ENCODE measurements at regions not wholly inside any gene's neighbourhood (a gene's known extent, or its start where the extent isn't known, plus 50 kb on each side); places are given as distances from the start of the nearest gene placed in this dataset.

DNA sequence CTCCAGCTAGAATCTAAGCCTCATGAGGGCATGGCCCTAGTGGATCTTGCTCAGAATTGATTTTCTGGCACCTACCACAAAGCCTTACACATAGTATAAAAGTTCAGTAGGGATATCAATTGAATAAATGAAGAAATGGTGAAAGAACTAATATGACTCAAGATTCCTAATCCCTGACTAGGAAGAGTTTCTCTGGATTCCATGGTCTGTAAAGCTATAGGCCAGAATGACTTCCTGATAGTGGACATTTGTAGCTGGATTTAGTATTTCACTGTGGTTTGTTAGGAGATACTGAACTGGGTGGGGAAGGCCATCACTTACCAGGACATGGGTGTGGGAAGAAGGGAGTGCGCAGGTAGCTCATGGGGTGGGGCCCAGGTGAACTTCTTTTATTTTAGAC lies 168.9 kb downstream of the RAP2B start (continued):
- no peak for TF ChIP-seq TCF12 (IDR thresholded peaks at IDR 0.05; ENCODE audit: low read depth, low read length)
- no peak for TF ChIP-seq MYB (IDR thresholded peaks at IDR 0.05; ENCODE audit: borderline replicate concordance, low read depth, low read length)
- no peak for TF ChIP-seq EED (IDR thresholded peaks at IDR 0.05; ENCODE audit: low read depth)
- TF ChIP-seq ZNF24 (IDR thresholded peaks at IDR 0.05): no peak
- TF ChIP-seq, protein P1, sequence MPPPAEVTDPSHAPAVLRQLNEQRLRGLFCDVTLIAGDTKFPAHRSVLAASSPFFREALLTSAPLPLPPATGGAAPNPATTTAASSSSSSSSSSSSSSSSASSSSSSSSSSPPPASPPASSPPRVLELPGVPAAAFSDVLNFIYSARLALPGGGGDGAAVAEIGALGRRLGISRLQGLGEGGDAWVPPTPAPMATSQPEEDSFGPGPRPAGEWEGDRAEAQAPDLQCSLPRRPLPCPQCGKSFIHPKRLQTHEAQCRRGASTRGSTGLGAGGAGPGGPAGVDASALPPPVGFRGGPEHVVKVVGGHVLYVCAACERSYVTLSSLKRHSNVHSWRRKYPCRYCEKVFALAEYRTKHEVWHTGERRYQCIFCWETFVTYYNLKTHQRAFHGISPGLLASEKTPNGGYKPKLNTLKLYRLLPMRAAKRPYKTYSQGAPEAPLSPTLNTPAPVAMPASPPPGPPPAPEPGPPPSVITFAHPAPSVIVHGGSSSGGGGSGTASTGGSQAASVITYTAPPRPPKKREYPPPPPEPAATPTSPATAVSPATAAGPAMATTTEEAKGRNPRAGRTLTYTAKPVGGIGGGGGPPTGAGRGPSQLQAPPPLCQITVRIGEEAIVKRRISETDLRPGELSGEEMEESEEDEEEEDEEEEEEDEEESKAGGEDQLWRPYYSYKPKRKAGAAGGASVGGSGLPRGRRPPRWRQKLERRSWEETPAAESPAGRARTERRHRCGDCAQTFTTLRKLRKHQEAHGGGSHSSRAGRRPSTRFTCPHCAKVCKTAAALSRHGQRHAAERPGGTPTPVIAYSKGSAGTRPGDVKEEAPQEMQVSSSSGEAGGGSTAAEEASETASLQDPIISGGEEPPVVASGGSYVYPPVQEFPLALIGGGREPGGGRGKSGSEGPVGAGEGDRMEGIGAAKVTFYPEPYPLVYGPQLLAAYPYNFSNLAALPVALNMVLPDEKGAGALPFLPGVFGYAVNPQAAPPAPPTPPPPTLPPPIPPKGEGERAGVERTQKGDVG (CRISPR knock-in tag; IDR thresholded peaks at IDR 0.05): no peak
- no peak for TF ChIP-seq ZBED1 (IDR thresholded peaks at IDR 0.05; ENCODE audit: borderline replicate concordance)
- TF ChIP-seq, protein P2, sequence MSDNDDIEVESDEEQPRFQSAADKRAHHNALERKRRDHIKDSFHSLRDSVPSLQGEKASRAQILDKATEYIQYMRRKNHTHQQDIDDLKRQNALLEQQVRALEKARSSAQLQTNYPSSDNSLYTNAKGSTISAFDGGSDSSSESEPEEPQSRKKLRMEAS (IDR thresholded peaks at IDR 0.05; ENCODE audit: low read depth, low read length): no peak
- no peak for TF ChIP-seq TCF7 (IDR thresholded peaks at IDR 0.05; ENCODE audit: borderline replicate concordance)
- no peak for TF ChIP-seq KAT2A (conservative IDR thresholded peaks at IDR 0.05; ENCODE audit: control insufficient read depth, low read depth, low read length)

DNA sequence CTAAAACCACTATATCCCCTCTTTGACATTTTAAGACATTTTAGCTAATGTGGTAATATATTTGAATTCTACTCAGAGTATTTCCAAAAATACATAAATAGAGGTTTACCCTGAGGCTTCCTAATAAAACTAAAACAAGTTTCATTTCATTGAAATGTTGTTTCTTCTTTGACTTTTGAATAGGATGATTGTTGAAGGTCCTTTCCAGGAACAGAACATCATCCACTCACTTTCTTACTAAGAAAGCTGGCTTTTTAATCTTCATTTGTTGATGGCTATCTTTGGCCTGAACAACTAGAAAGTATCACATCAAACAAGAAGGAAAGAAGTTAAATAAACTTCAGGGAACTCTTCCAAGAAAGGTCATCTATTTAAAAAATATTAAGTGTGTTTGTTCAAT lies 169.7 kb downstream of the RAP2B start:
- Histone ChIP-seq H3K27me3 (replicated peaks in 1 of 2; ENCODE audit: control insufficient read depth in 2 of 2, insufficient read depth in 2 of 2, low read length in 1 of 2) (no peaks in the 10 kb centered on the region), H4K20me1 (ENCODE audit: control insufficient read depth, insufficient read depth) (no peaks in the 10 kb centered on the region), H3K9ac (ENCODE audit: control insufficient read depth, insufficient read depth, low read length) (no peak overlapping the region), H3K9me3 (replicated peaks; ENCODE audit: control insufficient read depth, insufficient read depth, low read length) (no peaks in the 10 kb centered on the region), H3K4me2 (ENCODE audit: control insufficient read depth, insufficient read depth) (no peak overlapping the region), H2AFZ (ENCODE audit: control insufficient read depth, low read depth, low read length) (no peak overlapping the region), H3K4me1 (ENCODE audit: control insufficient read depth, insufficient read depth, low read length) (no peaks in the 10 kb centered on the region), H3K4me3 (no peak overlapping the region), H3K79me2 (ENCODE audit: control insufficient read depth, insufficient read depth, low read length) (no peaks in the 10 kb centered on the region), H3K36me3 (ENCODE audit: control insufficient read depth in 2 of 2, insufficient read depth in 2 of 2, low read length in 1 of 2) (no peaks in the 10 kb centered on the region), H3K27ac (ENCODE audit: control insufficient read depth, insufficient read depth) (no peak overlapping the region)
- ATAC-seq (no peak), DNase-seq (ENCODE audit: low read depth, low spot score) (no peak), FAIRE-seq (no peak)
- ChIA-PET CTCF (no interaction called here), POLR2A (no interaction called here), RAD21 (ENCODE audit: unreplicated experiment) (no interaction called here), SMC1A (ENCODE audit: uncharacterized antibody, unreplicated experiment) (interaction anchor here (1.2 kb wide), 1 partner anchor 16 kb away, joined by 3 read pairs; no protein-coding TSS in a partner anchor)
- in situ Hi-C loops (cut with MboI): no loop called here
- BruUV-seq (replicated peaks): no TSS peak
- intact Hi-C loops (cut with micrococcal nuclease; ENCODE audit: unreplicated experiment): no loop called here
- no peak for TF ChIP-seq GATAD2B (conservative IDR thresholded peaks at IDR 0.05; ENCODE audit: low read depth)
- TF ChIP-seq DPF2 (IDR thresholded peaks at IDR 0.05): no peak
- TF ChIP-seq STAT3 (IDR thresholded peaks at IDR 0.05; ENCODE audit: low read depth, low read length): no peak
- TF ChIP-seq CHD2 (IDR thresholded peaks at IDR 0.05; ENCODE audit: borderline replicate concordance, low read depth, low read length): no peak
- TF ChIP-seq, protein P3, sequence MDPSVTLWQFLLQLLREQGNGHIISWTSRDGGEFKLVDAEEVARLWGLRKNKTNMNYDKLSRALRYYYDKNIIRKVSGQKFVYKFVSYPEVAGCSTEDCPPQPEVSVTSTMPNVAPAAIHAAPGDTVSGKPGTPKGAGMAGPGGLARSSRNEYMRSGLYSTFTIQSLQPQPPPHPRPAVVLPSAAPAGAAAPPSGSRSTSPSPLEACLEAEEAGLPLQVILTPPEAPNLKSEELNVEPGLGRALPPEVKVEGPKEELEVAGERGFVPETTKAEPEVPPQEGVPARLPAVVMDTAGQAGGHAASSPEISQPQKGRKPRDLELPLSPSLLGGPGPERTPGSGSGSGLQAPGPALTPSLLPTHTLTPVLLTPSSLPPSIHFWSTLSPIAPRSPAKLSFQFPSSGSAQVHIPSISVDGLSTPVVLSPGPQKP (IDR thresholded peaks at IDR 0.05; ENCODE audit: low read depth, low read length): no peak
- TF ChIP-seq, protein P4, sequence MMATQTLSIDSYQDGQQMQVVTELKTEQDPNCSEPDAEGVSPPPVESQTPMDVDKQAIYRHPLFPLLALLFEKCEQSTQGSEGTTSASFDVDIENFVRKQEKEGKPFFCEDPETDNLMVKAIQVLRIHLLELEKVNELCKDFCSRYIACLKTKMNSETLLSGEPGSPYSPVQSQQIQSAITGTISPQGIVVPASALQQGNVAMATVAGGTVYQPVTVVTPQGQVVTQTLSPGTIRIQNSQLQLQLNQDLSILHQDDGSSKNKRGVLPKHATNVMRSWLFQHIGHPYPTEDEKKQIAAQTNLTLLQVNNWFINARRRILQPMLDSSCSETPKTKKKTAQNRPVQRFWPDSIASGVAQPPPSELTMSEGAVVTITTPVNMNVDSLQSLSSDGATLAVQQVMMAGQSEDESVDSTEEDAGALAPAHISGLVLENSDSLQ (IDR thresholded peaks at IDR 0.05): no peak
- TF ChIP-seq, protein P5, sequence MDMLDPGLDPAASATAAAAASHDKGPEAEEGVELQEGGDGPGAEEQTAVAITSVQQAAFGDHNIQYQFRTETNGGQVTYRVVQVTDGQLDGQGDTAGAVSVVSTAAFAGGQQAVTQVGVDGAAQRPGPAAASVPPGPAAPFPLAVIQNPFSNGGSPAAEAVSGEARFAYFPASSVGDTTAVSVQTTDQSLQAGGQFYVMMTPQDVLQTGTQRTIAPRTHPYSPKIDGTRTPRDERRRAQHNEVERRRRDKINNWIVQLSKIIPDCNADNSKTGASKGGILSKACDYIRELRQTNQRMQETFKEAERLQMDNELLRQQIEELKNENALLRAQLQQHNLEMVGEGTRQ (IDR thresholded peaks at IDR 0.05; ENCODE audit: borderline replicate concordance, low read depth, low read length): no peak
- TF ChIP-seq MYB (IDR thresholded peaks at IDR 0.05; ENCODE audit: borderline replicate concordance, low read depth, low read length): no peak
- no peak for TF ChIP-seq IKZF2 (IDR thresholded peaks at IDR 0.05)
- no peak for TF ChIP-seq ZNF217 (IDR thresholded peaks at IDR 0.05)
- no peak for TF ChIP-seq NFIC (IDR thresholded peaks at IDR 0.05; ENCODE audit: low read depth, low read length)
- TF ChIP-seq ESRRA (IDR thresholded peaks at IDR 0.05; ENCODE audit: low read length): no peak
- TF ChIP-seq SREBF1 (IDR thresholded peaks at IDR 0.05; ENCODE audit: low read length): no peak

Data from GM12878 (cell line).